Sigmoid colon (tissue), 6 donors: ENCODE measurements at regions not wholly inside any gene's neighbourhood (a gene's known extent, or its start where the extent isn't known, plus 50 kb on each side); places are given as distances from the start of the nearest gene placed in this dataset.
"Not testable (repeated sequence)": the region's sequence is repeated elsewhere in the genome, so short reads cannot be mapped to it uniquely, and the experiment has no call there.

ENCODE experiments used
- DNase-seq: peaks from one replicate; pipeline ENCODE4 v3.0.0-alpha.2; 2019
- H3K27ac ChIP-seq, 4 donors: fragments of 200-600 bp; sonication (generic); one replicate each; pipeline ENCODE4 v1.5.1; 2016 to 2019; ENCODE audit warnings: mild to moderate bottlenecking in 1 of 4
- H3K27me3 ChIP-seq, 3 donors: fragments of 200-600 bp; sonication (generic); one replicate each; pipeline ENCODE4 v1.5.1; 2019; ENCODE audit warnings: mild to moderate bottlenecking in 1 of 3
- H3K36me3 ChIP-seq, 4 donors: fragments of 200-600 bp; sonication (generic); one replicate each; pipeline ENCODE4 v1.5.1; 2016 to 2019
- H3K4me1 ChIP-seq, 4 donors: fragments of 200-600 bp; sonication (generic); one replicate each; pipeline ENCODE4 v1.5.1; 2017 to 2019
- H3K4me3 ChIP-seq, 4 donors: fragments of 200-600 bp; sonication (generic); one replicate each; pipeline ENCODE4 v1.5.1; 2017 to 2019; ENCODE audit warnings: mild to moderate bottlenecking in 2 of 4, moderate library complexity in 1 of 4
- H3K9me3 ChIP-seq, 4 donors: fragments of 200-600 bp in 3 of 4; sonication (generic) in 3 of 4; one replicate each; pipeline versions ENCODE4 v1.5.1 to v1.6.1; 2013 to 2019
- EP300 ChIP-seq, 4 donors: sonication (generic); formaldehyde crosslinking; IDR thresholded peaks; one replicate each; pipeline ENCODE4 v1.6.1; 2017; ENCODE audit warnings: antibody characterized with exemption in 4 of 4
- POLR2A ChIP-seq, 2 donors: fragments of 450-650 bp; IDR thresholded peaks; one replicate each; pipeline ENCODE4 v1.6.1; 2016; ENCODE audit warnings: antibody characterized with exemption in 2 of 2, mild to moderate bottlenecking in 2 of 2, moderate library complexity in 2 of 2
- POLR2AphosphoS5 ChIP-seq, 4 donors: sonication (generic); formaldehyde crosslinking; IDR thresholded peaks; one replicate each; pipeline ENCODE4 v1.6.1; 2017; ENCODE audit warnings: antibody characterized with exemption in 4 of 4
- WGBS, 2 donors: extraction: QIAGEN DNeasy Blood & Tissue Kit; methylation state at CpG; one replicate each; pipeline ENCODE4 v1.1.7; 2013; 5-methylcytosine and 5-hydroxymethylcytosine counted together
- intact Hi-C: fragments of 100-400 bp; cut with DNase I; formaldehyde crosslinking; loops from one replicate; pipeline ENCODE4 v1.15.1; 2023
- TF ChIP-seq, protein P1 (sequence below), 4 experiments: fragments of 450-650 bp in 3 of 4; fragments of 200-600 bp in 1 of 4; IDR thresholded peaks; one replicate each; pipeline ENCODE4 v1.5.1; 2016 to 2019; ENCODE audit warnings: antibody characterized with exemption in 4 of 4, mild to moderate bottlenecking in 3 of 4, moderate library complexity in 2 of 4
- donor health status: healthy with polysubstance abuse.
- donor health status: healthy.

DNA sequence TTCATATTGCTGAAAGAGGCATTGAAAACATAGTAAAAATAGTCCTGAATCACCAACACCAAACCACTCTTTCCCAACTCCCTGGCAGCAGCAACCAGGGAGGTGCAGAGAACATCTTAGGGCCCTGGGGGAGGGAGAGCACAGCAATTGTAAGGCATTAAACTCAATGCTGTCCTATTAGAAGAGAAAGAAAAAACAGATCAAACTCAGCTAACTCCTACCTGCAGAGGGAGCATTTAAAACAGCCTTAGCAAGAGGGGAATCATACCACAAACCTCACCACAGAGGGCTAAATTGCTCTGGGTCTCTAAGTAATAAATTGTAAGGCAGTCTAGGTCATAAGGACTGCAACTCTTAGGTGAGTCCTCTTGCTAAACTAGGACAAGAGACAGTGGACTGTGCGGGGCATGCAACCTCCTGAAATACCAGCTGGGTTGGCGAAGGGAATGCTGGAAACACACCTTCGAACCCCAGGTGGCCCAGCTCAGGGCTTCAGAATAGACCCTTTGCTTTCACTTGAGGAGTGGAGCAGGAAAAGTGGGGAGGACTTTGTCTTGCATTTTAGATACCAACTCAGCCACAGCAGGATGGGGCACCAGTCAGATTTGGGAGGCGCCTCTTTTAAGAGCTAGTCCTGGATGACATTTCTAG, 697.1 kb upstream of the FAT3 start:
- H3K27ac ChIP-seq: no peak overlapping the region
- TF ChIP-seq, protein P1, sequence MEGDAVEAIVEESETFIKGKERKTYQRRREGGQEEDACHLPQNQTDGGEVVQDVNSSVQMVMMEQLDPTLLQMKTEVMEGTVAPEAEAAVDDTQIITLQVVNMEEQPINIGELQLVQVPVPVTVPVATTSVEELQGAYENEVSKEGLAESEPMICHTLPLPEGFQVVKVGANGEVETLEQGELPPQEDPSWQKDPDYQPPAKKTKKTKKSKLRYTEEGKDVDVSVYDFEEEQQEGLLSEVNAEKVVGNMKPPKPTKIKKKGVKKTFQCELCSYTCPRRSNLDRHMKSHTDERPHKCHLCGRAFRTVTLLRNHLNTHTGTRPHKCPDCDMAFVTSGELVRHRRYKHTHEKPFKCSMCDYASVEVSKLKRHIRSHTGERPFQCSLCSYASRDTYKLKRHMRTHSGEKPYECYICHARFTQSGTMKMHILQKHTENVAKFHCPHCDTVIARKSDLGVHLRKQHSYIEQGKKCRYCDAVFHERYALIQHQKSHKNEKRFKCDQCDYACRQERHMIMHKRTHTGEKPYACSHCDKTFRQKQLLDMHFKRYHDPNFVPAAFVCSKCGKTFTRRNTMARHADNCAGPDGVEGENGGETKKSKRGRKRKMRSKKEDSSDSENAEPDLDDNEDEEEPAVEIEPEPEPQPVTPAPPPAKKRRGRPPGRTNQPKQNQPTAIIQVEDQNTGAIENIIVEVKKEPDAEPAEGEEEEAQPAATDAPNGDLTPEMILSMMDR (IDR thresholded peaks at IDR 0.05): no peak
- TF ChIP-seq EP300 (IDR thresholded peaks at IDR 0.05): no peak
- no peak for TF ChIP-seq POLR2AphosphoS5 (IDR thresholded peaks at IDR 0.05)
- no peak for TF ChIP-seq POLR2A (IDR thresholded peaks at IDR 0.05)
- DNase-seq: no peak
- no peak overlapping the region for H3K4me3 ChIP-seq
- no peaks in the 10 kb centered on the region for H3K9me3 ChIP-seq
- H3K27me3 ChIP-seq: no peaks in the 10 kb centered on the region
- intact Hi-C loops: no loop called here
- WGBS, 2 donors: 77 to 90% methylated on average over 4 of the region's 4 CpGs
- H3K36me3 ChIP-seq: no peaks in the 10 kb centered on the region
- no peaks in the 10 kb centered on the region for H3K4me1 ChIP-seq

DNA sequence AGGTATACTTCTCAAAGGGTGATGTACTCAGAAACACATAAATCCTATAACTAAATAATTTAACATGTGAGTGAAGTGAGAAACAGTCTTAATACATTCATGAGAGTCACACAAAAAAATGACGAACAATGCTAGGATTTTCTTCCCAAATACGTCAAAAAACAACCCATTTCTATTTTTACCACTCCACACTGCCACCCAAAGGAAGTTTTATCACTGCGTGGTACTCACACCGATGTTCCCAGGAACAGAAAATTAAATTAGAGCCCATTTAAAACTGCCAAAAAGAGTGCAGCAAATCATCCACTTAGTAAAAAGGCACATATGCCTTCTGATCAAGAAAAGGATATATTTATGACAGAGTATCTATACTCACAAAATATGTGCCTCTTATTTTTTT, 710.9 kb upstream of the FAT3 start:
- DNase-seq: no peak
- no peak overlapping the region for H3K27ac ChIP-seq
- TF ChIP-seq POLR2AphosphoS5 (IDR thresholded peaks at IDR 0.05): no peak
- TF ChIP-seq, protein P1 (IDR thresholded peaks at IDR 0.05): no peak
- no peak for TF ChIP-seq POLR2A (IDR thresholded peaks at IDR 0.05)
- TF ChIP-seq EP300 (IDR thresholded peaks at IDR 0.05): no peak
- no peaks in the 10 kb centered on the region for H3K4me1 ChIP-seq
- no peak overlapping the region for H3K4me3 ChIP-seq
- intact Hi-C loops: no loop called here
- no peaks in the 10 kb centered on the region for H3K27me3 ChIP-seq
- 42 to 53% methylated on average over 4 of the region's 4 CpGs for WGBS, 2 donors
- no peaks in the 10 kb centered on the region for H3K9me3 ChIP-seq
- no peaks in the 10 kb centered on the region for H3K36me3 ChIP-seq

DNA sequence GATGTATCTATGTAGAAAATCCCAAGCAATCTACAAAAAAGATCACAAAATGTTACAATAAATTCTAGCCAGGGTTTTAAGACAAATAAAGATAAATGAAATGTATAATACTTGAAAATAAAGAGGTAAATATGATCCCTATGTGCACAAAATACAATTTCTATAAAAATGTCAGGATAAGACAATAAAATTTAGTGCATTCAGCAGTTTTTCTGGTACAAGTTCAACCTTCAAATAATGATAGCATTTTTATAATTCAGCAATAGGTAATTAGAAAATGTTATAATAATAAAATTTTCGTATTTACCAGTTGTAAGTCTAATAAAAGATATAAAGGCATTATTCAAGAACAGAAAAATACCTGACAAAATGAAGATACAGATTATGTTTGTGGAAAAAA, 726.8 kb upstream of the FAT3 start:
- Histone ChIP-seq H3K4me1 (no peaks in the 10 kb centered on the region), H3K4me3 (no peak overlapping the region), H3K36me3 (no peaks in the 10 kb centered on the region), H3K27me3 (no peaks in the 10 kb centered on the region), H3K9me3 (no peaks in the 10 kb centered on the region), H3K27ac (no peak overlapping the region)
- 57 to 81% methylated on average over 1 of the region's 1 CpG for whole genome bisulfite sequencing, 2 donors
- intact Hi-C loops: no loop called here
- no peak for DNase-seq
- no peak for TF ChIP-seq POLR2A (IDR thresholded peaks at IDR 0.05)
- TF ChIP-seq EP300 (IDR thresholded peaks at IDR 0.05): no peak
- TF ChIP-seq POLR2AphosphoS5 (IDR thresholded peaks at IDR 0.05): no peak
- TF ChIP-seq, protein P1 (IDR thresholded peaks at IDR 0.05): no peak

DNA sequence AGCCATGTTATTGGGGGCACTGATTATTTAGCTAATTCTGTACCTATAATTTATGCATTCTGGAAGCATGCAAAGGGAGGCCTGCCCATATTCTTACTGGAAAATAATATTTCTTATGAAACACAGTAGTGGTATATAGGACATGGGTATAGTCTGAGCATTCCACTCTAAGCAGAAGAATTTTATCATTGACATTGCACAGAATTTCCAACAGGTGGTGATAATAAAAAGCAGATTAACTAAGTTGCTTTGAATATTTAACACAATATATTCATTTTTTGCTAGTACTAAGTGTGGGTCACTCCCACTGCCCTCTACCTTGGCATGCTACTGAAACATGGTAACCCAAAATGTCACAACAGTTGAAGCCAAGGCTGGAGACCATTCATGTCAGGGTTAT, 728.8 kb upstream of the FAT3 start:
- no peaks in the 10 kb centered on the region for H3K27me3 ChIP-seq
- no peak overlapping the region for H3K27ac ChIP-seq
- no peaks in the 10 kb centered on the region for H3K9me3 ChIP-seq
- intact Hi-C loops: no loop called here
- H3K36me3 ChIP-seq: no peaks in the 10 kb centered on the region
- H3K4me1 ChIP-seq: no peaks in the 10 kb centered on the region
- no peak overlapping the region for H3K4me3 ChIP-seq
- TF ChIP-seq POLR2A (IDR thresholded peaks at IDR 0.05): no peak
- no peak for TF ChIP-seq EP300 (IDR thresholded peaks at IDR 0.05)
- TF ChIP-seq, protein P1 (IDR thresholded peaks at IDR 0.05): no peak
- TF ChIP-seq POLR2AphosphoS5 (IDR thresholded peaks at IDR 0.05): no peak
- no peak for DNase-seq

DNA sequence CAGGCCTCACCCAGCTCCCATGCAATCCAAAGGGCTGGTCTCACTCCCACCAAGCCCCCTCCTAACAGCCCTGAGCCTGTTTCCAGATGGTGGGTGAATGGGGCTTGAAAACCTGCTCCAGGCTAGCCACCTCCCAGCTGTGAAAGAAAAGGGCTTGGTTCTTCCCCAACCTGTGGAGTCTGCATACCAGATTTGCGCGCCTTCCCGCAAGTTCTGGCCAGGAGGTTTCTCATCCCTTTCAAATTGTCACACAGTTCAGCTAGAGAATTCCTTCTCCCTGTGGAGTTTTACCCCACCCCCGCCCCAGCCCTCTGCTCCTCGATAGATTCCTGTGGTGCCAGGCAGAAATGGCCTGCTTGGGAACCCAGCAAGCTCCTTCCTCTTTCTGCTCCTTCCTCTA, 734.6 kb upstream of the FAT3 start:
- no peaks in the 10 kb centered on the region for H3K9me3 ChIP-seq
- 69 to 88% methylated on average over 5 of the region's 5 CpGs for WGBS, 2 donors
- no peaks in the 10 kb centered on the region for H3K36me3 ChIP-seq
- no peak overlapping the region for H3K4me3 ChIP-seq
- DNase-seq: no peak
- no peaks in the 10 kb centered on the region for H3K4me1 ChIP-seq
- H3K27ac ChIP-seq: no peak overlapping the region
- intact Hi-C loops: no loop called here
- no peaks in the 10 kb centered on the region for H3K27me3 ChIP-seq
- no peak for TF ChIP-seq EP300 (IDR thresholded peaks at IDR 0.05)

DNA sequence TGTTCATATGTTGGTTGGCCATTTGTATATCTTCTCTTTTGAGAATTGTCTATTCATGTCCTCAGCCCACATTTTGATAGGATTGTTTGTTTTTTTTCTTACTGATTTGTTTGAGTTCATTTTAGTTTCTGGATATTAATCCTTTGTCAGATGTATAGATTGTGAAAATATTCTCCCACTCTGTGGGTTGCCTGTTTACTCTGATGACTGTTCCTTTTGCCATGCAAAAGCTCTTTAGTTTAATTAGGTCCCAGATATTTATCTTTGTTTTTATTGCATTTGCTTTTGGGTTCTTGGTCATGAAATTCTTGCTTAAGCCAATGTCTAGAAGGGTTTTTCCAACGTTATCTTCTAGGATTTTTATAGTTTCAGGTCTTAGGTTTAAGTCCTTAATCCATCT, 740.7 kb upstream of the FAT3 start:
- intact Hi-C loops, DNase-seq, H3K4me3 ChIP-seq, H3K27me3 ChIP-seq, H3K36me3 ChIP-seq, H3K27ac ChIP-seq, H3K9me3 ChIP-seq, H3K4me1 ChIP-seq: not testable (repeated sequence)
- WGBS, 2 donors: 36 to 49% methylated on average over 1 of the region's 1 CpG

DNA sequence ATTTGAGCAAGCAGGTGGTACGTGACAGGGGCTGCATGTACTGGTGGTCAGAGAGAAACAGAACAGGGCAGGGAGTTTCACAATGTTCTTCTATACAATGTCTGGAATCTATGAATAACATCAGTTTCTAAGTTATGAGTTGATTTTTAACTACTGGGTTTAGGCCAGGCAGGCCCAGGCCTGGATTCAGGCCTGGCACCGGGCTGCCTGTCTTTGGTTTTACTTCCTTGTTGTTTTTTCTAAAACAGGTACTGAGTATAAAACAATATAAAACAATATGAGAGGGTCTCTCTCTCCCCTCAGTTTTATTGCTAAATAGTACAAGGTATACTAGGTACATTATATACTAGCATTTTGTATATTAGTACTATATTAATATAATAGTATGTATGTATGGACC, 742.7 kb upstream of the FAT3 start:
- 28 to 61% methylated on average over 2 of the region's 2 CpGs for WGBS, 2 donors
- DNase-seq, H3K9me3 ChIP-seq, H3K36me3 ChIP-seq, H3K4me3 ChIP-seq, H3K4me1 ChIP-seq, intact Hi-C loops, H3K27ac ChIP-seq, H3K27me3 ChIP-seq: not testable (repeated sequence)
